ENCODE measurements at regions not wholly inside any gene's neighbourhood (a gene's known extent, or its start where the extent isn't known, plus 50 kb on each side); places are given as distances from the start of the nearest gene placed in this dataset.

DNA sequence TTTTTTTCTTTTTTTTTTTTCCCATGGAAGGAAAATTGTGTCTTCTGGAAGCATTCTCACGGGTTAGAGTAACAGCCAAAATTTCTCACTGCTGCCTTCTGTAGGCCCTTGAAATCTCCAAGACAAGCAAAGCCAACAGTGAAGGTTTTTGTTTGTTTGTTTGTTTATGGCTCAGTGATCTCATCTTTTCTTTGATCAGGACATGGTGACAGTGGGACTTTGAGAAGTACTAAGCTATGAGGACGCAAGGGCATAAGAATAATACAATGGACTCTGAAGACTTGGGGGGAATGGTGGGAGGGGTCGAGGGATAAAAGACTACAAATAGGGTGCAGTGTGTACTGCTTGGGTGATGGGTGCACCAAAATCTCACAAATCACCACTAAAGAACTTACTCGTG is 419.4 kb downstream of the PTPRC start:
- Mint-ChIP-seq H3K27me3 (ENCODE audit: insufficient read depth, low read depth) (no peaks in the 10 kb centered on the region), H3K4me3 (no peak overlapping the region), H3K9me3 (no peaks in the 10 kb centered on the region), H3K4me1 (no peaks in the 10 kb centered on the region), H3K27ac (no peak overlapping the region), H3K36me3 (no peaks in the 10 kb centered on the region)
- H3K36me3 ChIP-seq, result no peaks in the 10 kb centered on the region
- H3K9me3 ChIP-seq (ENCODE audit: low read depth), result no peaks in the 10 kb centered on the region
- no peak overlapping the region for H3K4me3 ChIP-seq
- no peaks in the 10 kb centered on the region for H4K20me1 ChIP-seq (ENCODE audit: low read depth)
- H3K4me2 ChIP-seq, result no peak overlapping the region
- DNase-seq (ENCODE audit: low spot score), result no peak
- H3K4me1 ChIP-seq, result no peaks in the 10 kb centered on the region
- TF ChIP-seq, protein P1, sequence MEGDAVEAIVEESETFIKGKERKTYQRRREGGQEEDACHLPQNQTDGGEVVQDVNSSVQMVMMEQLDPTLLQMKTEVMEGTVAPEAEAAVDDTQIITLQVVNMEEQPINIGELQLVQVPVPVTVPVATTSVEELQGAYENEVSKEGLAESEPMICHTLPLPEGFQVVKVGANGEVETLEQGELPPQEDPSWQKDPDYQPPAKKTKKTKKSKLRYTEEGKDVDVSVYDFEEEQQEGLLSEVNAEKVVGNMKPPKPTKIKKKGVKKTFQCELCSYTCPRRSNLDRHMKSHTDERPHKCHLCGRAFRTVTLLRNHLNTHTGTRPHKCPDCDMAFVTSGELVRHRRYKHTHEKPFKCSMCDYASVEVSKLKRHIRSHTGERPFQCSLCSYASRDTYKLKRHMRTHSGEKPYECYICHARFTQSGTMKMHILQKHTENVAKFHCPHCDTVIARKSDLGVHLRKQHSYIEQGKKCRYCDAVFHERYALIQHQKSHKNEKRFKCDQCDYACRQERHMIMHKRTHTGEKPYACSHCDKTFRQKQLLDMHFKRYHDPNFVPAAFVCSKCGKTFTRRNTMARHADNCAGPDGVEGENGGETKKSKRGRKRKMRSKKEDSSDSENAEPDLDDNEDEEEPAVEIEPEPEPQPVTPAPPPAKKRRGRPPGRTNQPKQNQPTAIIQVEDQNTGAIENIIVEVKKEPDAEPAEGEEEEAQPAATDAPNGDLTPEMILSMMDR (IDR thresholded peaks at IDR 0.05), result no peak
- no peak for TF ChIP-seq EZH2 (IDR thresholded peaks at IDR 0.05)
- TF ChIP-seq EZH2phosphoT487 (IDR thresholded peaks at IDR 0.05), result no peak
- H2AFZ ChIP-seq (replicated peaks), result peak overlapping the region; percentile 19
- H3F3A ChIP-seq (ENCODE audit: low read depth), result no peaks in the 10 kb centered on the region
- H3K27ac ChIP-seq, result no peak overlapping the region
- no peak overlapping the region for H3K9ac ChIP-seq
- H3K27me3 ChIP-seq, result no peaks in the 10 kb centered on the region
- H3K79me2 ChIP-seq (ENCODE audit: low read depth), result no peaks in the 10 kb centered on the region

DNA sequence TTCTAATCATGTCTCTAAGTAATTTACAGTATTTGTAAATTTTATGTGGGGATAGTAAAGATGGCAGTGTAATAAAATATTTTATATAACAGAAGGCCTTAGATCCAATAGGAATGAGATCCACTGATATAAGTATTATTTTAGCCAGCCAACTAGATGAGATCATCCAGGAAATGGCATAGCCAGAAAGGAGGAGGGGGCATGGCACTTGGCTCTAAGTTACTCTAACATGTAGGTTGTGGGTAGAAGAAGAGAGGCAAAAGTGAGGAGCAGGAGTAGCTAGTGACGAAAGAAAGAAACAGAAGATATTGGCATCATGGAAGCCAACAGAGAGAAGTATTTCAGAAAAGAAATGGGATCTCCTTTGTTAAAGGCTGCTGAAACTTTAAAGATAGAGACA is 426.1 kb downstream of the PTPRC start:
- H3K27ac Mint-ChIP-seq, result no peak overlapping the region
- no peaks in the 10 kb centered on the region for H3K9me3 Mint-ChIP-seq
- H3K4me1 Mint-ChIP-seq, result no peaks in the 10 kb centered on the region
- no peaks in the 10 kb centered on the region for H3K36me3 Mint-ChIP-seq
- peaks cover 2% of the 10 kb centered on the region for H3K27me3 Mint-ChIP-seq (ENCODE audit: insufficient read depth, low read depth)
- no peaks in the 10 kb centered on the region for H3F3A ChIP-seq (ENCODE audit: low read depth)
- no peaks in the 10 kb centered on the region for H3K27me3 ChIP-seq
- no peak overlapping the region for H3K4me2 ChIP-seq
- no peak overlapping the region for H3K27ac ChIP-seq
- no peak overlapping the region for H2AFZ ChIP-seq (replicated peaks)
- no peaks in the 10 kb centered on the region for H4K20me1 ChIP-seq (ENCODE audit: low read depth)
- no peaks in the 10 kb centered on the region for H3K9me3 ChIP-seq (ENCODE audit: low read depth)
- no peaks in the 10 kb centered on the region for H3K4me1 ChIP-seq
- no peak overlapping the region for H3K4me3 Mint-ChIP-seq
- no peak overlapping the region for H3K4me3 ChIP-seq
- DNase-seq (ENCODE audit: low spot score), result no peak
- TF ChIP-seq EZH2 (IDR thresholded peaks at IDR 0.05) (no peak), EZH2phosphoT487 (IDR thresholded peaks at IDR 0.05) (no peak)
- TF ChIP-seq, protein P1 (IDR thresholded peaks at IDR 0.05), result no peak
- no peaks in the 10 kb centered on the region for H3K79me2 ChIP-seq (ENCODE audit: low read depth)
- no peak overlapping the region for H3K9ac ChIP-seq
- H3K36me3 ChIP-seq, result no peaks in the 10 kb centered on the region

DNA sequence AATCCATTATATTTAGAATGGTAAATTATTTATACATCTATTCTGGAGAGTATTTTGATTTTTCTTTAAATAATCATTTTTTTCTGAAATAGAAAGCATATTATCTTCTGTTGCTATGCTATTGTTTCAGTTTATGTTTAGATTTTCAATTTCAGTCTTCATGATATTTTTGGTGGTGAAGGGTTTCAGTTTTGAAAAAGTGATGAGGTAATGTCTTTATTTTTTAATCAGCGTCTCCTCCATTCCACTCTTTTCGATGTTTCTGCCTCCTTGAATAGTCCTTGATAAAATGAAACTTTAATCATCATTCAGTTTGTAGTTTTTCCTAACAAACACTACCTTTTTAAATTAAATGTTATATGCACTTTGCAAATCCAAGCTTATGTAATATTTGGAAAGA is 428.6 kb downstream of the PTPRC start:
- no peaks in the 10 kb centered on the region for H3K79me2 ChIP-seq (ENCODE audit: low read depth)
- no peaks in the 10 kb centered on the region for H3K4me1 ChIP-seq
- H3F3A ChIP-seq (ENCODE audit: low read depth), result no peaks in the 10 kb centered on the region
- no peak overlapping the region for H3K9ac ChIP-seq
- no peak for DNase-seq (ENCODE audit: low spot score)
- H3K4me3 ChIP-seq, result no peak overlapping the region
- no peak overlapping the region for H3K4me2 ChIP-seq
- H3K4me3 Mint-ChIP-seq, result no peak overlapping the region
- H3K27ac ChIP-seq, result no peak overlapping the region
- H3K27ac Mint-ChIP-seq, result no peak overlapping the region
- H4K20me1 ChIP-seq (ENCODE audit: low read depth), result no peaks in the 10 kb centered on the region
- H3K36me3 Mint-ChIP-seq, result no peaks in the 10 kb centered on the region
- H3K9me3 ChIP-seq (ENCODE audit: low read depth), result no peaks in the 10 kb centered on the region
- H3K36me3 ChIP-seq, result no peaks in the 10 kb centered on the region
- peaks cover 2% of the 10 kb centered on the region for H3K27me3 Mint-ChIP-seq (ENCODE audit: insufficient read depth, low read depth)
- H3K27me3 ChIP-seq, result no peaks in the 10 kb centered on the region
- TF ChIP-seq EZH2 (IDR thresholded peaks at IDR 0.05) (no peak), EZH2phosphoT487 (IDR thresholded peaks at IDR 0.05) (no peak)
- TF ChIP-seq, protein P1 (IDR thresholded peaks at IDR 0.05), result no peak
- H2AFZ ChIP-seq (replicated peaks), result no peak overlapping the region
- H3K9me3 Mint-ChIP-seq, result no peaks in the 10 kb centered on the region
- no peaks in the 10 kb centered on the region for H3K4me1 Mint-ChIP-seq

DNA sequence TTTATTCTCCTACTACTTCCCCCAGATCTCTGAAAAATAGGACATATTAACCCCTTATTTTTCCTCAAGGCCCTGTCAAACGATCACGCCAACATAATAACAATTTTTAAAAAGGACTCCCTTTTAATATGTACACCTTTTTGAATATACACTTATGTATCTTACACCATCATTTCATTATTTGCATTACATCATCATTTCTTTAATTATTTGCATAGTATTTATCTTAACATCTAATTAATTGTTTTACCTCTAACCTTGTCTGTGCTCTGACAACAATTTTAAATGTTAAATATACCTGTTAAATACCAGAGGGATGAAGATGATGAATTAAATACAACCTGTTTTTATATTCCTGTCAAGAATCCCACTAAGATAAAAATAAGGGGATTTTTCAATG is 432.2 kb downstream of the PTPRC start:
- no peaks in the 10 kb centered on the region for H3K9me3 Mint-ChIP-seq

More for the DNA sequence above, 432.2 kb downstream of the PTPRC start:
- no peaks in the 10 kb centered on the region for H3K4me1 ChIP-seq
- no peaks in the 10 kb centered on the region for H3K9me3 ChIP-seq (ENCODE audit: low read depth)
- H3K27me3 Mint-ChIP-seq (ENCODE audit: insufficient read depth, low read depth), result no peaks in the 10 kb centered on the region
- no peaks in the 10 kb centered on the region for H3F3A ChIP-seq (ENCODE audit: low read depth)
- no peak for DNase-seq (ENCODE audit: low spot score)
- H3K4me2 ChIP-seq, result no peak overlapping the region
- no peak overlapping the region for H3K9ac ChIP-seq
- H3K79me2 ChIP-seq (ENCODE audit: low read depth), result no peaks in the 10 kb centered on the region
- no peak overlapping the region for H3K4me3 ChIP-seq
- H3K36me3 Mint-ChIP-seq, result no peaks in the 10 kb centered on the region
- H3K27ac ChIP-seq, result no peak overlapping the region
- H3K4me3 Mint-ChIP-seq, result no peak overlapping the region
- H4K20me1 ChIP-seq (ENCODE audit: low read depth), result no peaks in the 10 kb centered on the region
- no peaks in the 10 kb centered on the region for H3K4me1 Mint-ChIP-seq
- TF ChIP-seq EZH2 (IDR thresholded peaks at IDR 0.05) (no peak), EZH2phosphoT487 (IDR thresholded peaks at IDR 0.05) (no peak)
- TF ChIP-seq, protein P1 (IDR thresholded peaks at IDR 0.05), result no peak
- no peaks in the 10 kb centered on the region for H3K36me3 ChIP-seq
- H2AFZ ChIP-seq (replicated peaks), result no peak overlapping the region
- H3K27ac Mint-ChIP-seq, result no peak overlapping the region
- no peaks in the 10 kb centered on the region for H3K27me3 ChIP-seq

Measured in neural progenitor cell (in vitro differentiated cells).